Neural progenitor cell (in vitro differentiated cells): ENCODE measurements at regions not wholly inside any gene's neighbourhood (a gene's known extent, or its start where the extent isn't known, plus 50 kb on each side); places are given as distances from the start of the nearest gene placed in this dataset.

Source experiments
- EZH2 ChIP-seq: fragments of 200-600 bp; sonication (generic); IDR thresholded peaks from 2 replicates; pipeline ENCODE4 v1.6.1; 2017; ENCODE audit warnings: antibody characterized with exemption, mild to moderate bottlenecking, moderate library complexity
- TF ChIP-seq, protein P1 (sequence below): fragments of 200-600 bp; sonication (generic); IDR thresholded peaks from 2 replicates; pipeline ENCODE4 v1.5.1; 2017; ENCODE audit warnings: antibody characterized with exemption, mild to moderate bottlenecking

DNA sequence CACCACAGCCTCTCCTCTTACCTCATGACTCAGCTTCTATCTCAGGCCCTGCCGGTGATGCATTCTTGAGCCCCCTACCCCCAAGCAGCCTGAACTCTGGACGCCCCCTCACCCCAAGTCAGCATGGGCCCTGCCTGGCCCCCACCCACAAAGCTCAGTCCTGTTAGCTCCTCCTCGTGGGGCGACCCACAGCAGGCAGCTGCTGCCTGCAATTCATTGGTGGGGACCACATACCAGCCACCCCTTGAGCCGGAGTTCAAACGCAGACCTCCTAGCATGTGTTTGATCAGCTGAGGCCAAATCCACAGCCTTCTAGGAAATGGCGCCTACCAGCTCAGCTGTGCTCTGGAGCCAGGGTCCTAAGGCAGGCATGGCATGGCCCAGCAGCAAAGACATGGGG lies 111.8 kb downstream of the EFNB1 start:
- TF ChIP-seq, protein P1, sequence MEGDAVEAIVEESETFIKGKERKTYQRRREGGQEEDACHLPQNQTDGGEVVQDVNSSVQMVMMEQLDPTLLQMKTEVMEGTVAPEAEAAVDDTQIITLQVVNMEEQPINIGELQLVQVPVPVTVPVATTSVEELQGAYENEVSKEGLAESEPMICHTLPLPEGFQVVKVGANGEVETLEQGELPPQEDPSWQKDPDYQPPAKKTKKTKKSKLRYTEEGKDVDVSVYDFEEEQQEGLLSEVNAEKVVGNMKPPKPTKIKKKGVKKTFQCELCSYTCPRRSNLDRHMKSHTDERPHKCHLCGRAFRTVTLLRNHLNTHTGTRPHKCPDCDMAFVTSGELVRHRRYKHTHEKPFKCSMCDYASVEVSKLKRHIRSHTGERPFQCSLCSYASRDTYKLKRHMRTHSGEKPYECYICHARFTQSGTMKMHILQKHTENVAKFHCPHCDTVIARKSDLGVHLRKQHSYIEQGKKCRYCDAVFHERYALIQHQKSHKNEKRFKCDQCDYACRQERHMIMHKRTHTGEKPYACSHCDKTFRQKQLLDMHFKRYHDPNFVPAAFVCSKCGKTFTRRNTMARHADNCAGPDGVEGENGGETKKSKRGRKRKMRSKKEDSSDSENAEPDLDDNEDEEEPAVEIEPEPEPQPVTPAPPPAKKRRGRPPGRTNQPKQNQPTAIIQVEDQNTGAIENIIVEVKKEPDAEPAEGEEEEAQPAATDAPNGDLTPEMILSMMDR = no peak
- TF ChIP-seq EZH2 = no peak
